Astrocyte of the spinal cord (primary cell): ENCODE measurements at regions not wholly inside any gene's neighbourhood (a gene's known extent, or its start where the extent isn't known, plus 50 kb on each side); places are given as distances from the start of the nearest gene placed in this dataset.
"Not testable (repeated sequence)": the region's sequence is repeated elsewhere in the genome, so short reads cannot be mapped to it uniquely, and the experiment has no call there.

Experiments used
- DNase-seq: peaks from one replicate; pipeline ENCODE4 v3.0.0; 2011; ENCODE audit warnings: low read depth, low spot score
- H3K4me3 ChIP-seq: 2 replicates; pipeline ENCODE4 v1.5.1; 2011; ENCODE audit warnings: low read depth, mild to moderate bottlenecking, low read length, moderate library complexity
- in situ Hi-C: cut with HindIII; loops from 2 replicates; pipeline ENCODE4 v1.10.0; 2017; ENCODE audit warnings: low sequenced_read_pairs
- TF ChIP-seq, protein P1 (sequence below): IDR thresholded peaks from 2 replicates; pipeline ENCODE4 v1.5.1; 2012; ENCODE audit warnings: low read depth, mild to moderate bottlenecking, low read length, inconsistent platforms

DNA sequence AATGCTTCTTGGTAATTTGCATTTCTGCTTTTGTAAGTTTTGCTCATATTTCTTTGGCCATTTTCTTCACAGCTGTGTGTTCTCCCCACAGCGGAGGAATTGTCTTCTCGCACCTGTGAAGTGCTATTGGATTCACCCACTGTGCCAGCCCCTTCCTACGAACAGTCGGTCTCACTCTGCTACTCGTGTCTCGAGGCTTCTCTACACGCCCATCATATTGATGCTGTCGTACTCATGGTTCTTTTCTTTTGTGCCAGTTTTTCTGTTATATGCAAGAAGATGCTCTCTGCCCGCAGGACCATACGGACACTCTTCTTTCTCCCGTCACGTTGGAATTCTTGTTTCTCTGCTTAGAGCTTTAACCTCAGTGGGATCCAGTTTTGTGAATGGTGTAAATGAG, 200.3 kb downstream of the DLL1 start:
- TF ChIP-seq, protein P1, sequence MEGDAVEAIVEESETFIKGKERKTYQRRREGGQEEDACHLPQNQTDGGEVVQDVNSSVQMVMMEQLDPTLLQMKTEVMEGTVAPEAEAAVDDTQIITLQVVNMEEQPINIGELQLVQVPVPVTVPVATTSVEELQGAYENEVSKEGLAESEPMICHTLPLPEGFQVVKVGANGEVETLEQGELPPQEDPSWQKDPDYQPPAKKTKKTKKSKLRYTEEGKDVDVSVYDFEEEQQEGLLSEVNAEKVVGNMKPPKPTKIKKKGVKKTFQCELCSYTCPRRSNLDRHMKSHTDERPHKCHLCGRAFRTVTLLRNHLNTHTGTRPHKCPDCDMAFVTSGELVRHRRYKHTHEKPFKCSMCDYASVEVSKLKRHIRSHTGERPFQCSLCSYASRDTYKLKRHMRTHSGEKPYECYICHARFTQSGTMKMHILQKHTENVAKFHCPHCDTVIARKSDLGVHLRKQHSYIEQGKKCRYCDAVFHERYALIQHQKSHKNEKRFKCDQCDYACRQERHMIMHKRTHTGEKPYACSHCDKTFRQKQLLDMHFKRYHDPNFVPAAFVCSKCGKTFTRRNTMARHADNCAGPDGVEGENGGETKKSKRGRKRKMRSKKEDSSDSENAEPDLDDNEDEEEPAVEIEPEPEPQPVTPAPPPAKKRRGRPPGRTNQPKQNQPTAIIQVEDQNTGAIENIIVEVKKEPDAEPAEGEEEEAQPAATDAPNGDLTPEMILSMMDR, result no peak
- H3K4me3 ChIP-seq, result no peak overlapping the region
- DNase-seq, result no peak
- in situ Hi-C loops, result no loop called here

DNA sequence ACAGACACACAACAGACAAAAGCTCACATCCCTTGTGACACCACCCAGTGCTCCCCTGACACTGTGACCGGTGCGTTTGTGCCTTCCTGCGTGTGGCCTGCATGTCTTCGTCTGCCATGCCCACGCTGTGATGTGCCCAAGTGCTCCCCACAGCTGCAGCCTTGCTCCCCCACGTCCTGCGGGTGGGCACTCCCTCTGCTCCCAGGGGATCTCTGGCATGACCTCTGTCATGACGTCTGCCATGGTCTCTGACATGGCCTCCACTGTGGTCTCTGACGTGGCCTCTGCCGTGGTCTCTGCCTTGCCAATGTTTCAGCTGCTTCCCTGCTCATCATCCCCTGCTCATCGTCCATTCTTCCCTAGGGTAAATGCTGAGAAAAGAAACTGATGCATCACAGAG, 200.9 kb downstream of the DLL1 start:
- in situ Hi-C loops, result no loop called here
- TF ChIP-seq, protein P1, result no peak
- no peak overlapping the region for H3K4me3 ChIP-seq
- DNase-seq, result no peak

DNA sequence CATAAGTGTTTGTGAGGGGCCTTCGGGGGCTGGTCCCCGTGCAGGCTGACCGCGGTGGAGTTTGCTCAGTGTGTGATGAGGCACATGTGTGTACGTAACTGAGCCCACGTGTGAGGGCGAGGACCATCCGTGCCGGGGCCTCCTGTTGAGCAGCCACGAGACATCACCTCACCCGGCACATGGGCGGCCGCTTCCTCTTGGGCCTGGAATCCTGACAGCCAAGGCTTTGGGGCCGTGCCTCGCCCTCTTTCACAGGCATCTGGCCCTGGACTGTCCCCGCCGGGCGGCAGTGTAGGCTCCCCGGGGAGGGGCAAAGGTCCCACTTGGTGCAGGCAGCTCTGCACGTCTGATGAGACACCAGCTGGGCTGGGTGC, 202.3 kb downstream of the DLL1 start:
- DNase-seq, result no peak
- in situ Hi-C loops, result no loop called here
- TF ChIP-seq, protein P1, result no peak
- H3K4me3 ChIP-seq, result no peak overlapping the region

DNA sequence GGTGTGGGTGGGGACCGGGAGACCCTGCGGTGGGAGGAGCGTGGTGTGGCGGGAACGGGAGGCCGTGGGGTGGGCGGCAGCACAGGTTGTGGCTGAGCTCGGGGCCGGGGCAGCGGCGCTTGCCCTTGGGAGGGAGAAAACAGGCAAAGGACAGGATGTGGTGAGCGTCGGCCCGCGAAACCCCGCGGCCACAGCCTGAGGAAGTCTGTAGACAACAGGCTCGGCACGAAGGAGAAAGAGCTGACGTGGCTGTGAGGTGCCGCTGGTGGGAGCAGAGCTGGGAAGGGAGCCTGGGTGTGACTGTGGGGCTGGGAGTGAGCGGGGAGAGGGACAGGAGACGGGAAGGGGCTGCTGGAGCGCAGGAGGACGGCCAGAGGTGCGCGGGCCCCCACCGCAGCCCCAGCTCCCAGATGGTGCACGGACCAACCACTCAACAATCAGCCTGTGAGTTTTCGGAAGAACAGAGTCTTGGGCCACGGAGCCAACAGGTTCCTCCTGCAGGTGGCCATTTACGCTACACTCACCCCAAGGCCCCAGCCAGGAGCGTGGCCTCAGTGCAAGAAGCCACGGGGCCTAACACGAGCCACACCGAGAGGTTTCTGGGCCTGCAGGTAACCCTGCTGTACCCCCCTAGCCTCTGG, 202.8 kb downstream of the DLL1 start:
- TF ChIP-seq, protein P1, result no peak
- H3K4me3 ChIP-seq, result no peak overlapping the region
- DNase-seq, result no peak
- in situ Hi-C loops, result no loop called here

DNA sequence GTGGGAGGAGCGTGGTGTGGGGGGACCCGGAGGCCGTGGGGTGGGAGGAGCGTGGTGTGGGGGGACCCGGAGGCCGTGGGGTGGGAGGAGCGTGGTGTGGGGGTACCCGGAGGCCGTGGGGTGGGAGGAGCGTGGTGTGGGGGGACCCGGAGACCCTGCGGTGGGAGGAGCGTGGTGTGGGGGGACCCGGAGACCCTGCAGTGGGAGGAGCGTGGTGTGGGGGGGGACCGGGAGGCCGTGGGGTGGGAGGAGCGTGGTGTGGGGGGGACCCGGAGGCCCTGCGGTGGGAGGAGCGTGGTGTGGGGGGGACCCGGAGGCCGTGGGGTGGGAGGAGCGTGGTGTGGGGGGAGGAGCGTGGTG, 203.5 kb downstream of the DLL1 start:
- in situ Hi-C loops, H3K4me3 ChIP-seq, DNase-seq: not testable (repeated sequence)

DNA sequence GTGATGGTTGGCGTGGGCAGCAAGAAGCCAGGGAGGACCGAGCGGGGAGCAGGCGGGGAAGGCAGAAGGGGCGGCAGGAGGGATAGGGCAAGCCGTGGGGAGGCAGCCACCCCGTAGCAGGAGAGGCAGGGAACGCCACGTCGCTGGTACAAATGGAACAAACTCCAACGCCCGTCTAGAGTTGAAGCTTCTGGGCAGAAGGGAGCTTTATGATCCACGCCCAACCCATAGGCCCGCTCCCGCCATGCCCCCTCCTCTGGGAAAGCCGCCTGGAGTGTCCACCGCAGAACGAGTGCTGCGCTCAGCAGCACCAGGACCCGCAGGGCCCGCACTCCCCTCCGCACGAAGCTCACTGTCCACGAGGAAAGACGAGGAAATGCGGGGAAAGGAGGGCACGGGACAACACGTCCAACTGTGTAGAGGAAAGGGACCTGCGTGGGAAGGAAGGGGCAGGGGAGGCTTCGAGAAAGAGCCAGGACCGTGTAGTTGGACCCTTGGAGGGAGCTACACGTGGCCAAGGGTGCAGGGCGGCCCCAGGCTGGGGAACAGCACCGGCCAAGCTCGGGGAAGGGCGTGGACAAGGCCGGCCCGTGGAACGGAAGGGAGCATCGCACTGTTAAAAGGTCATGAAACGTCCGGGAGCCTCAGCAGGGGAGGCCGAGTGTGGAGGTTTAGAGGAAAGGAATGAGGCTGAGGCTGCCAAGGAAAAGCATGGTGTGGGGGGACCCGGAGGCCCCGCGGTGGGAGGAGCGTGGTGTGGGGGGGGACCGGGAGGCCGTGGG, 204.0 kb downstream of the DLL1 start:
- in situ Hi-C loops, result no loop called here
- no peak for DNase-seq
- TF ChIP-seq, protein P1, result no peak
- no peak overlapping the region for H3K4me3 ChIP-seq
